ENCODE measurements at regions not wholly inside any gene's neighbourhood (a gene's known extent, or its start where the extent isn't known, plus 50 kb on each side); places are given as distances from the start of the nearest gene placed in this dataset.

- H3K4ac ChIP-seq (ENCODE audit: low read depth, low read length): no peak overlapping the region
- H4K8ac ChIP-seq (ENCODE audit: low read depth, low read length): no peak overlapping the region
- H3K9ac ChIP-seq (ENCODE audit: low read length): no peak overlapping the region
- H2BK5ac ChIP-seq (ENCODE audit: low read length): no peak overlapping the region
- no peak overlapping the region for H3K23ac ChIP-seq (ENCODE audit: low read length)
- no peaks in the 10 kb centered on the region for H3K27me3 ChIP-seq (ENCODE audit: insufficient read depth, low read length, poor library complexity)
- no peak overlapping the region for H2AK5ac ChIP-seq (ENCODE audit: low read length)
- H3K27ac ChIP-seq (ENCODE audit: low read depth, low read length): no peak overlapping the region
- H3K18ac ChIP-seq (ENCODE audit: low read length): no peak overlapping the region
- H3K79me1 ChIP-seq (ENCODE audit: low read length): no peaks in the 10 kb centered on the region
- no peak for DNase-seq
- H3K4me1 ChIP-seq (ENCODE audit: control insufficient read depth, low read depth, low read length): no peaks in the 10 kb centered on the region
- H2BK15ac ChIP-seq (replicated peaks; ENCODE audit: low read depth): no peak overlapping the region
- no peak overlapping the region for H3K56ac ChIP-seq (ENCODE audit: low read length)
- H4K5ac ChIP-seq (ENCODE audit: low read length): no peak overlapping the region
- no peak overlapping the region for H2BK120ac ChIP-seq (ENCODE audit: low read depth, low read length)
- no CpG with 5 or more reads among the region's 4 CpGs for WGBS (ENCODE audit: extremely low coverage, insufficient coverage, low lambda C conversion rate)
- H3K36me3 ChIP-seq (ENCODE audit: control insufficient read depth, insufficient read depth, low read length): no peaks in the 10 kb centered on the region
- no peaks in the 10 kb centered on the region for H3K79me2 ChIP-seq (ENCODE audit: control insufficient read depth, insufficient read depth, low read length)
- no peak overlapping the region for H3K4me2 ChIP-seq (ENCODE audit: low read length)
- H3K4me3 ChIP-seq (ENCODE audit: low read length): no peak overlapping the region
Measured at GRCh38 chr15:95923792-95924191, 406.7 kb upstream of the NR2F2 start.

GRCh38 chr15:95928822-95929221, 401.7 kb upstream of the NR2F2 start:
- no peak overlapping the region for H2AK5ac ChIP-seq (ENCODE audit: low read length)
- no CpG with 5 or more reads among the region's 3 CpGs for WGBS (ENCODE audit: extremely low coverage, insufficient coverage, low lambda C conversion rate)
- no peak overlapping the region for H3K23ac ChIP-seq (ENCODE audit: low read length)
- DNase-seq: no peak
- H4K5ac ChIP-seq (ENCODE audit: low read length): no peak overlapping the region
- H3K27me3 ChIP-seq (ENCODE audit: insufficient read depth, low read length, poor library complexity): no peaks in the 10 kb centered on the region
- no peaks in the 10 kb centered on the region for H3K79me1 ChIP-seq (ENCODE audit: low read length)
- H3K4ac ChIP-seq (ENCODE audit: low read depth, low read length): no peak overlapping the region
- H4K8ac ChIP-seq (ENCODE audit: low read depth, low read length): no peak overlapping the region
- H3K9ac ChIP-seq (ENCODE audit: low read length): no peak overlapping the region
- no peak overlapping the region for H3K18ac ChIP-seq (ENCODE audit: low read length)
- no peak overlapping the region for H2BK120ac ChIP-seq (ENCODE audit: low read depth, low read length)
- no peak overlapping the region for H3K4me2 ChIP-seq (ENCODE audit: low read length)
- no peaks in the 10 kb centered on the region for H3K79me2 ChIP-seq (ENCODE audit: control insufficient read depth, insufficient read depth, low read length)
- H3K4me3 ChIP-seq (ENCODE audit: low read length): no peak overlapping the region
- H3K27ac ChIP-seq (ENCODE audit: low read depth, low read length): no peak overlapping the region
- no peak overlapping the region for H2BK15ac ChIP-seq (replicated peaks; ENCODE audit: low read depth)
- no peaks in the 10 kb centered on the region for H3K36me3 ChIP-seq (ENCODE audit: control insufficient read depth, insufficient read depth, low read length)
- H2BK5ac ChIP-seq (ENCODE audit: low read length): no peak overlapping the region
- H3K4me1 ChIP-seq (ENCODE audit: control insufficient read depth, low read depth, low read length): no peaks in the 10 kb centered on the region
- no peak overlapping the region for H3K56ac ChIP-seq (ENCODE audit: low read length)

GRCh38 chr15:95929232-95929846, 401.2 kb upstream of the NR2F2 start:
- Histone ChIP-seq H3K79me2 (ENCODE audit: control insufficient read depth, insufficient read depth, low read length) (no peaks in the 10 kb centered on the region), H4K8ac (ENCODE audit: low read depth, low read length) (no peak overlapping the region), H3K4me1 (ENCODE audit: control insufficient read depth, low read depth, low read length) (no peaks in the 10 kb centered on the region), H2BK120ac (ENCODE audit: low read depth, low read length) (no peak overlapping the region), H3K27me3 (ENCODE audit: insufficient read depth, low read length, poor library complexity) (no peaks in the 10 kb centered on the region), H3K9ac (ENCODE audit: low read length) (no peak overlapping the region), H3K4me2 (ENCODE audit: low read length) (no peak overlapping the region), H2BK15ac (replicated peaks; ENCODE audit: low read depth) (no peak overlapping the region), H3K23ac (ENCODE audit: low read length) (no peak overlapping the region), H3K36me3 (ENCODE audit: control insufficient read depth, insufficient read depth, low read length) (no peaks in the 10 kb centered on the region), H3K4ac (ENCODE audit: low read depth, low read length) (no peak overlapping the region), H3K18ac (ENCODE audit: low read length) (no peak overlapping the region), H4K5ac (ENCODE audit: low read length) (no peak overlapping the region), H3K79me1 (ENCODE audit: low read length) (no peaks in the 10 kb centered on the region), H2AK5ac (ENCODE audit: low read length) (no peak overlapping the region), H3K4me3 (ENCODE audit: low read length) (no peak overlapping the region), H3K56ac (ENCODE audit: low read length) (no peak overlapping the region), H2BK5ac (ENCODE audit: low read length) (no peak overlapping the region), H3K27ac (ENCODE audit: low read depth, low read length) (no peak overlapping the region)
- no CpG with 5 or more reads among the region's 7 CpGs for WGBS (ENCODE audit: extremely low coverage, insufficient coverage, low lambda C conversion rate)
- DNase-seq: no peak

- no peak overlapping the region for H3K27ac ChIP-seq (ENCODE audit: low read depth, low read length)
- no peak overlapping the region for H2BK5ac ChIP-seq (ENCODE audit: low read length)
- no peak overlapping the region for H2BK15ac ChIP-seq (replicated peaks; ENCODE audit: low read depth)
- H2AK5ac ChIP-seq (ENCODE audit: low read length): no peak overlapping the region
- no peaks in the 10 kb centered on the region for H3K4me1 ChIP-seq (ENCODE audit: control insufficient read depth, low read depth, low read length)
- H3K18ac ChIP-seq (ENCODE audit: low read length): no peak overlapping the region
- no peaks in the 10 kb centered on the region for H3K79me1 ChIP-seq (ENCODE audit: low read length)
- no CpG with 5 or more reads among the region's 10 CpGs for WGBS (ENCODE audit: extremely low coverage, insufficient coverage, low lambda C conversion rate)
- no peaks in the 10 kb centered on the region for H3K27me3 ChIP-seq (ENCODE audit: insufficient read depth, low read length, poor library complexity)
- no peak overlapping the region for H3K9ac ChIP-seq (ENCODE audit: low read length)
- no peaks in the 10 kb centered on the region for H3K79me2 ChIP-seq (ENCODE audit: control insufficient read depth, insufficient read depth, low read length)
- H3K36me3 ChIP-seq (ENCODE audit: control insufficient read depth, insufficient read depth, low read length): no peaks in the 10 kb centered on the region
- no peak overlapping the region for H3K56ac ChIP-seq (ENCODE audit: low read length)
- no peak overlapping the region for H4K8ac ChIP-seq (ENCODE audit: low read depth, low read length)
- no peak overlapping the region for H4K5ac ChIP-seq (ENCODE audit: low read length)
- H3K23ac ChIP-seq (ENCODE audit: low read length): no peak overlapping the region
- no peak for DNase-seq
- H3K4me3 ChIP-seq (ENCODE audit: low read length): no peak overlapping the region
- no peak overlapping the region for H3K4ac ChIP-seq (ENCODE audit: low read depth, low read length)
- H3K4me2 ChIP-seq (ENCODE audit: low read length): no peak overlapping the region
- H2BK120ac ChIP-seq (ENCODE audit: low read depth, low read length): no peak overlapping the region
Measured at GRCh38 chr15:95930659-95931375, 399.7 kb upstream of the NR2F2 start.

GRCh38 chr15:95931619-95932018, 398.9 kb upstream of the NR2F2 start:
- Histone ChIP-seq H3K18ac (ENCODE audit: low read length) (no peak overlapping the region), H3K4me3 (ENCODE audit: low read length) (no peak overlapping the region), H2BK5ac (ENCODE audit: low read length) (no peak overlapping the region), H3K4me1 (ENCODE audit: control insufficient read depth, low read depth, low read length) (no peaks in the 10 kb centered on the region), H3K56ac (ENCODE audit: low read length) (no peak overlapping the region), H3K27ac (ENCODE audit: low read depth, low read length) (no peak overlapping the region), H3K79me1 (ENCODE audit: low read length) (no peaks in the 10 kb centered on the region), H3K9ac (ENCODE audit: low read length) (no peak overlapping the region), H3K27me3 (ENCODE audit: insufficient read depth, low read length, poor library complexity) (no peaks in the 10 kb centered on the region), H3K79me2 (ENCODE audit: control insufficient read depth, insufficient read depth, low read length) (no peaks in the 10 kb centered on the region), H3K23ac (ENCODE audit: low read length) (no peak overlapping the region), H2AK5ac (ENCODE audit: low read length) (no peak overlapping the region), H4K8ac (ENCODE audit: low read depth, low read length) (no peak overlapping the region), H2BK15ac (replicated peaks; ENCODE audit: low read depth) (no peak overlapping the region), H3K4me2 (ENCODE audit: low read length) (no peak overlapping the region), H3K36me3 (ENCODE audit: control insufficient read depth, insufficient read depth, low read length) (no peaks in the 10 kb centered on the region), H3K4ac (ENCODE audit: low read depth, low read length) (no peak overlapping the region), H4K5ac (ENCODE audit: low read length) (no peak overlapping the region), H2BK120ac (ENCODE audit: low read depth, low read length) (no peak overlapping the region)
- WGBS (ENCODE audit: extremely low coverage, insufficient coverage, low lambda C conversion rate): no CpG with 5 or more reads among the region's 3 CpGs
- no peak for DNase-seq

- no peak overlapping the region for H3K18ac ChIP-seq (ENCODE audit: low read length)
- DNase-seq: no peak
- H2BK5ac ChIP-seq (ENCODE audit: low read length): no peak overlapping the region
- no peaks in the 10 kb centered on the region for H3K36me3 ChIP-seq (ENCODE audit: control insufficient read depth, insufficient read depth, low read length)
- no peak overlapping the region for H3K4me2 ChIP-seq (ENCODE audit: low read length)
- H3K4me3 ChIP-seq (ENCODE audit: low read length): no peak overlapping the region
- no peaks in the 10 kb centered on the region for H3K27me3 ChIP-seq (ENCODE audit: insufficient read depth, low read length, poor library complexity)
- H3K4ac ChIP-seq (ENCODE audit: low read depth, low read length): no peak overlapping the region
- H3K4me1 ChIP-seq (ENCODE audit: control insufficient read depth, low read depth, low read length): no peaks in the 10 kb centered on the region
- no peak overlapping the region for H3K23ac ChIP-seq (ENCODE audit: low read length)
- no CpG with 5 or more reads among the region's 2 CpGs for WGBS (ENCODE audit: extremely low coverage, insufficient coverage, low lambda C conversion rate)
- no peaks in the 10 kb centered on the region for H3K79me2 ChIP-seq (ENCODE audit: control insufficient read depth, insufficient read depth, low read length)
- no peak overlapping the region for H4K8ac ChIP-seq (ENCODE audit: low read depth, low read length)
- no peak overlapping the region for H2AK5ac ChIP-seq (ENCODE audit: low read length)
- H3K56ac ChIP-seq (ENCODE audit: low read length): no peak overlapping the region
- H2BK120ac ChIP-seq (ENCODE audit: low read depth, low read length): no peak overlapping the region
- no peak overlapping the region for H3K9ac ChIP-seq (ENCODE audit: low read length)
- H3K27ac ChIP-seq (ENCODE audit: low read depth, low read length): no peak overlapping the region
- H3K79me1 ChIP-seq (ENCODE audit: low read length): no peaks in the 10 kb centered on the region
- H2BK15ac ChIP-seq (replicated peaks; ENCODE audit: low read depth): no peak overlapping the region
- H4K5ac ChIP-seq (ENCODE audit: low read length): no peak overlapping the region
Measured at GRCh38 chr15:95932141-95932540, 398.4 kb upstream of the NR2F2 start.
